Testis (tissue), 2 donors: ENCODE measurements at regions not wholly inside any gene's neighbourhood (a gene's known extent, or its start where the extent isn't known, plus 50 kb on each side); places are given as distances from the start of the nearest gene placed in this dataset.

ENCODE experiments used
- DNase-seq: peaks from one replicate; pipeline ENCODE4 v3.0.0-alpha.2; 2019
- H3K27ac ChIP-seq, 2 donors: fragments of 200-600 bp; sonication (generic); one replicate each; pipeline ENCODE4 v1.5.1; 2019
- H3K27me3 ChIP-seq: fragments of 200-600 bp; sonication (generic); one replicate; pipeline ENCODE4 v1.5.1; 2019
- H3K36me3 ChIP-seq: fragments of 200-600 bp; sonication (generic); one replicate; pipeline ENCODE4 v1.5.1; 2017; ENCODE audit warnings: low read depth; ENCODE audit errors: missing control alignments
- H3K4me1 ChIP-seq: fragments of 200-600 bp; sonication (generic); one replicate; pipeline ENCODE4 v1.5.1; 2019
- H3K4me3 ChIP-seq, 2 donors: fragments of 200-600 bp; sonication (generic); one replicate each; pipeline ENCODE4 v1.5.1; 2017 to 2019
- H3K9me3 ChIP-seq: fragments of 200-600 bp; sonication (generic); one replicate; pipeline ENCODE4 v1.5.1; 2017
- CTCF ChIP-seq, 3 experiments: fragments of 450-650 bp in 2 of 3; fragments of 200-600 bp in 1 of 3; sonication (generic) in 1 of 3; IDR thresholded peaks; one replicate each; pipeline ENCODE4 v1.5.1; 2016 to 2019; ENCODE audit warnings: antibody characterized with exemption in 3 of 3, mild to moderate bottlenecking in 2 of 3, moderate library complexity in 1 of 3
- POLR2A ChIP-seq: fragments of 450-650 bp; IDR thresholded peaks from one replicate; pipeline ENCODE4 v1.6.1; 2017; ENCODE audit warnings: antibody characterized with exemption, mild to moderate bottlenecking, moderate library complexity
- WGBS, 2 donors: methylation state at CpG; one replicate each; pipeline ENCODE4 v1.1.5; 2018; 5-methylcytosine and 5-hydroxymethylcytosine counted together
- intact Hi-C: fragments of 100-400 bp; cut with DNase I; formaldehyde crosslinking; loops from one replicate; pipeline ENCODE4 v1.15.1; 2023; ENCODE audit warnings: low total_unique reads

DNA sequence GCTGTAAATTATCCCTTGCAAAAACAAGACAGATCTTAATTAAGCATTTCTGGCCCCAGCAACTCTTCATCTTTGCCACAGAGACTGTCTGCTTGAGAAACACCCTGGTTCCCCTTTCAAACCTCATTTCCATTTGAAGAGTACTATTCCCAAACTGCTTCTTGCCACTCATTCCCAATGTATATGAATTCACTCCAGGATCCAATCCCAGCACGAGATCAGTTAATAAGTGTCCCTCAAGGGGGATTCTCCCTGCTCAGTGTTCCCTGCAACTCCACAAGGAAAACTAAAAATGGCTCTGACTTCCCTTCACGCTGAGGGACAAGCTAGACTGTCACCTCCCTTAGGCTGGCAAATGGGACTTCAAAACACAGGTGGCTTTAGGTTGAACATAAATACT lies 173.2 kb downstream of the SIPA1L2 start:
- Histone ChIP-seq H3K27me3 (no peaks in the 10 kb centered on the region), H3K9me3 (no peaks in the 10 kb centered on the region), H3K36me3 (no peaks in the 10 kb centered on the region), H3K27ac (no peak overlapping the region), H3K4me3 (no peak overlapping the region), H3K4me1 (no peaks in the 10 kb centered on the region)
- intact Hi-C loops = no loop called here
- DNase-seq = no peak
- TF ChIP-seq CTCF (IDR thresholded peaks at IDR 0.05) (no peak), POLR2A (no peak)
- 73 to 77% methylated on average over 2 of the region's 2 CpGs for whole genome bisulfite sequencing, 2 donors

DNA sequence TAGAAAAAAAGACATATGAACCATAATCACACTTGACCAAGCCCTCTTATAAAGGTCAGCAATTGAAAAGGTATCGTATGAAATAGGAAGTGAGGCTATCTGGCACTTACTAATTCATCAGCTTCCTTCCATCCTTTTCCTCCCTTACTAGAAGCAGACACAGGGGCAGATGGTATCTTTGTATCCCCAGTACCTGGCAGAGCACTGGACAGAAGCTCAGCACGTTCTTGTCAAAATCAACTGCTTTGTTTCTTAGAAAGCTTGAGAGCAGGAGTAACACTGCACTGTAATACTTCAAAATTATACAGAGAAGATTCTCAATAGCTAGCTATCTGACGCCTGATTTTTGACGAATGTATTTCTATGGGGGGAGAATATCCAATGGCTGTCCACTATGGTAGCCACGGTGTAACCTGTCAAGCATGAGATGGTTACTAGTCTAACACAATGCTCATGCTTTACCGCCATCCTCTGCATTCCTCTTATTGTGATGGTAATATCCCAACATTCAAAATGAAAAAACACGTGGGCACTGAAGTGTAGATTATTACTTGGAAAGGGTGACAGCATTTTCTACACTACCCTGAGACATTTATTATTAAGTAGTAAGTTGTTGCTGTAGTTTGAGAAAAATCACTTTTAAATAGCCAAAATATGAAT lies 175.6 kb downstream of the SIPA1L2 start:
- no peak overlapping the region for H3K27ac ChIP-seq
- TF ChIP-seq POLR2A (no peak), CTCF (IDR thresholded peaks at IDR 0.05) (no peak)
- no peak for DNase-seq
- no peaks in the 10 kb centered on the region for H3K9me3 ChIP-seq
- no peak overlapping the region for H3K4me3 ChIP-seq
- no peaks in the 10 kb centered on the region for H3K36me3 ChIP-seq
- intact Hi-C loops = no loop called here
- H3K4me1 ChIP-seq = no peaks in the 10 kb centered on the region
- WGBS, 2 donors = 81 to 84% methylated on average over 7 of the region's 7 CpGs
- H3K27me3 ChIP-seq = no peaks in the 10 kb centered on the region

- Histone ChIP-seq H3K4me3 (no peak overlapping the region), H3K36me3 (no peaks in the 10 kb centered on the region), H3K27me3 (no peaks in the 10 kb centered on the region), H3K9me3 (no peaks in the 10 kb centered on the region), H3K27ac (no peak overlapping the region), H3K4me1 (no peaks in the 10 kb centered on the region)
- WGBS, 2 donors = 88 to 92% methylated on average over 1 of the region's 1 CpG
- intact Hi-C loops = no loop called here
- DNase-seq = no peak
- TF ChIP-seq POLR2A (no peak), CTCF (IDR thresholded peaks at IDR 0.05) (no peak)
Observed at GRCh38 chr1:232452736-232453440, 177.0 kb downstream of the SIPA1L2 start.

GRCh38 chr1:232452117-232452516 lies 177.8 kb downstream of the SIPA1L2 start:
- H3K4me3 ChIP-seq = no peak overlapping the region
- no peaks in the 10 kb centered on the region for H3K9me3 ChIP-seq
- DNase-seq = no peak
- no peaks in the 10 kb centered on the region for H3K27me3 ChIP-seq
- intact Hi-C loops = no loop called here
- WGBS, 2 donors = 81 to 83% methylated on average over 3 of the region's 3 CpGs
- TF ChIP-seq POLR2A (no peak), CTCF (IDR thresholded peaks at IDR 0.05) (no peak)
- H3K36me3 ChIP-seq = no peaks in the 10 kb centered on the region
- H3K27ac ChIP-seq = no peak overlapping the region
- no peaks in the 10 kb centered on the region for H3K4me1 ChIP-seq

GRCh38 chr1:232451506-232451905 lies 178.4 kb downstream of the SIPA1L2 start:
- Histone ChIP-seq H3K9me3 (no peaks in the 10 kb centered on the region), H3K4me1 (no peaks in the 10 kb centered on the region), H3K4me3 (no peak overlapping the region), H3K36me3 (no peaks in the 10 kb centered on the region), H3K27ac (no peak overlapping the region), H3K27me3 (no peaks in the 10 kb centered on the region)
- WGBS, 2 donors = 82 to 89% methylated on average over 2 of the region's 2 CpGs
- DNase-seq = no peak
- intact Hi-C loops = no loop called here
- TF ChIP-seq CTCF (IDR thresholded peaks at IDR 0.05) (no peak), POLR2A (no peak)
